Erythroblast (primary cell): ENCODE measurements at regions not wholly inside any gene's neighbourhood (a gene's known extent, or its start where the extent isn't known, plus 50 kb on each side); places are given as distances from the start of the nearest gene placed in this dataset.

Experiments
- GATA1 ChIP-seq: IDR thresholded peaks from 2 replicates; pipeline ENCODE4 v1.6.1; 2011; ENCODE audit warnings: low read depth, mild to moderate bottlenecking, control low read depth, low read length, moderate library complexity
- POLR2A ChIP-seq: IDR thresholded peaks from 2 replicates; pipeline ENCODE4 v1.6.1; 2011; ENCODE audit warnings: mild to moderate bottlenecking, low read length

DNA sequence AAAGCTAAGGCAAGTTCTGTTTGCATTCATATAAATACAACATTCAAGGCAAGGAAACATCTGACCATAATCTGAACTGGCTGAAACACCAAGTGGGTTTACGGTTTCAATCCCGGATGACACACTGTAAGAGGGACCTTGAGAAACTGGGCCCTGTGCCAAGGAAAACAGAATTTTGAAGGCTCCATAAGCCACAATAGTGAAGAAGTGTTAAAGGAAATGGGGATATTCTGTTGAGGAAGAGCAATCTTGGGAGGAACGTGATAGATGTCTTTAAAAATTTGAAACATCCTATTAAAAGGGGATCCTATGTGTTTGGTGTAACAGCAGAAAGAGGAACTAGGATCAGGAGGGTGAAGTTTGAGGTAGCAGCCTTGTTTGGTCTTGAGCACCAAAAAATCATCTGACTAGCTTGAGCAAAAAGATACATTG lies 82.4 kb upstream of the TAB2 start:
- TF ChIP-seq POLR2A (no peak), GATA1 (no peak)
